Nucleus accumbens (tissue), 56 donors: ENCODE measurements at regions not wholly inside any gene's neighbourhood (a gene's known extent, or its start where the extent isn't known, plus 50 kb on each side); places are given as distances from the start of the nearest gene placed in this dataset.
"Not testable (repeated sequence)": the region's sequence is repeated elsewhere in the genome, so short reads cannot be mapped to it uniquely, and the experiment has no call there.

Source experiments
- DNase-seq, 56 donors: peaks; one replicate each; lab custom pipeline; 2025; lab: John Stamatoyannopoulos, UW

GRCh38 chr6:170221052-170221752, 69.7 kb downstream of the DLL1 start:
- no peak for DNase-seq

GRCh38 chr6:170213637-170214018, 77.2 kb downstream of the DLL1 start:
- DNase-seq, result not testable (repeated sequence)

GRCh38 chr6:170212956-170213636, 77.8 kb downstream of the DLL1 start:
- DNase-seq, result no peak

GRCh38 chr6:170212051-170212756, 78.7 kb downstream of the DLL1 start:
- no peak for DNase-seq

- DNase-seq, result no peak
Observed at GRCh38 chr6:170211404-170212025, 79.4 kb downstream of the DLL1 start.

GRCh38 chr6:170210651-170211403, 80.1 kb downstream of the DLL1 start:
- no peak for DNase-seq

GRCh38 chr6:170210026-170210390, 80.9 kb downstream of the DLL1 start:
- no peak for DNase-seq

GRCh38 chr6:170209354-170210025, 81.4 kb downstream of the DLL1 start:
- DNase-seq, result no peak

GRCh38 chr6:170208651-170209353, 82.1 kb downstream of the DLL1 start:
- DNase-seq, result no peak

GRCh38 chr6:170208182-170208601, 82.7 kb downstream of the DLL1 start:
- no peak for DNase-seq

- DNase-seq, result no peak
Observed at GRCh38 chr6:170207586-170208181, 83.2 kb downstream of the DLL1 start.

- DNase-seq, result no peak
Observed at GRCh38 chr6:170206851-170207431, 83.9 kb downstream of the DLL1 start.

GRCh38 chr6:170206317-170206621, 84.6 kb downstream of the DLL1 start:
- DNase-seq, result no peak

GRCh38 chr6:170205534-170206316, 85.2 kb downstream of the DLL1 start:
- DNase-seq, result no peak

GRCh38 chr6:170205126-170205525, 85.8 kb downstream of the DLL1 start:
- no peak for DNase-seq

GRCh38 chr6:170203212-170203611, 87.7 kb downstream of the DLL1 start:
- no peak for DNase-seq

- DNase-seq, result no peak
Observed at GRCh38 chr6:170202416-170203135, 88.3 kb downstream of the DLL1 start.
